ENCODE measurements at regions not wholly inside any gene's neighbourhood (a gene's known extent, or its start where the extent isn't known, plus 50 kb on each side); places are given as distances from the start of the nearest gene placed in this dataset.

DNA sequence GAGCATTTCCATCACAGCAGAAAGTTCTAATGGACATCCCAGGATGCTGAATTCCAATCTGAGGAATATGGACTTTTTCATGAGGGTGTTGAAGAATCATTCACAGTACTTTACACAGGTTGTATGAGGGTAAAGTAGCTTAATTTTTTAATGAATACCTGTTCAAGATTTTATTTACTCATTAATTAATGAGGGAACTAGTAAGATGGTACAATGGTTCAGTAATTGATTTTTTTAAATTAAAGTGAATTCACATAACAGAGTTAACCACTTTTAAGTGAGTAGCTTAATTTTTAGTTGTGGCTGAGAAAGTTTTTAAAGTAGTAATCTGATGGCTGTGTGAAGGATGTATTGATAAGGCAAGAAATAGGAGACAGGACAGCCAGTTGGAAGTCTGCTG is 266.5 kb downstream of the GFRA1 start:
- ChIA-PET POLR2A (no interaction called here), CTCF (no interaction called here)
- no peaks in the 10 kb centered on the region for H3K4me1 ChIP-seq (ENCODE audit: control extremely low read depth in 1 of 4, control insufficient read depth in 4 of 4, insufficient read depth in 4 of 4, low read length in 3 of 4)
- peaks cover 0 to 5% (median 0%) of the 10 kb centered on the region in 5 experiments for H3K27me3 ChIP-seq (replicated peaks in 2 of 5; ENCODE audit: control insufficient read depth in 4 of 5, insufficient read depth in 5 of 5, low read length in 4 of 5)
- H3K36me3 ChIP-seq (ENCODE audit: control insufficient read depth in 4 of 4, insufficient read depth in 4 of 4, low read length in 3 of 4): no peaks in the 10 kb centered on the region
- H3K4me3 ChIP-seq (ENCODE audit: control insufficient read depth in 1 of 7, extremely low read depth in 1 of 7, insufficient read depth in 4 of 7, low read depth in 2 of 7, low read length in 6 of 7): no peak overlapping the region
- H3K9me3 ChIP-seq (ENCODE audit: control extremely low read depth in 1 of 5, control insufficient read depth in 4 of 5, insufficient read depth in 2 of 5, low read depth in 1 of 5, low read length in 4 of 5): no peaks in the 10 kb centered on the region
- DNase-seq: no peak
- H3K27ac ChIP-seq (ENCODE audit: insufficient read depth in 1 of 2, low read depth in 1 of 2, low read length in 2 of 2, poor library complexity in 1 of 2, severe bottlenecking in 2 of 2): no peak overlapping the region

DNA sequence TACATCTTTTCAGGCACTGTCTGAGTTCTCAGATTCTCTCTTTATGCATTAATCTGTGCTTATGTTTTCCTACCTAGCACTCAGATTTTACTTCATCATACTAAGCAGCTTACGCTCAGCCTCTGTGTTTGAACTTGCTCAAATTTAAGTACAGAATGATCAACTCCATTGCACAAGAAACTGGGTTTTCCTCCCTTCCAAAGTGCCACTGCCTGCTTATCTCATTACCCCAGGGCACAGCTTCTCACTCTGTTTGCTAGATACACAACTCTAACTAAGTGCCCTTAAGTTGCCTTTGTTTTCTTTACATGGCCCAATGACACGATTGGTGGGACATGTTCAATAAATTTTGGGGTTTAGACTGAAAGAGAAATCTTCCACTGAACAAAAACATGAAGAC is 267.7 kb downstream of the GFRA1 start:
- Histone ChIP-seq H3K36me3 (ENCODE audit: control insufficient read depth in 4 of 4, insufficient read depth in 4 of 4, low read length in 3 of 4) (no peaks in the 10 kb centered on the region), H3K9me3 (ENCODE audit: control extremely low read depth in 1 of 5, control insufficient read depth in 4 of 5, insufficient read depth in 2 of 5, low read depth in 1 of 5, low read length in 4 of 5) (no peaks in the 10 kb centered on the region), H3K4me1 (ENCODE audit: control extremely low read depth in 1 of 4, control insufficient read depth in 4 of 4, insufficient read depth in 4 of 4, low read length in 3 of 4) (no peaks in the 10 kb centered on the region), H3K27ac (ENCODE audit: insufficient read depth in 1 of 2, low read depth in 1 of 2, low read length in 2 of 2, poor library complexity in 1 of 2, severe bottlenecking in 2 of 2) (no peak overlapping the region), H3K27me3 (replicated peaks in 2 of 5; ENCODE audit: control insufficient read depth in 4 of 5, insufficient read depth in 5 of 5, low read length in 4 of 5) (peaks cover 0 to 7% (median 0%) of the 10 kb centered on the region in 5 experiments), H3K4me3 (ENCODE audit: control insufficient read depth in 1 of 7, extremely low read depth in 1 of 7, insufficient read depth in 4 of 7, low read depth in 2 of 7, low read length in 6 of 7) (no peak overlapping the region)
- DNase-seq: no peak
- 100% methylated on average over 1 of the region's 2 CpGs for WGBS (ENCODE audit: insufficient coverage)
- POLR2A ChIA-PET: no interaction called here
- CTCF ChIA-PET: no interaction called here

GRCh38 chr10:116002735-116003134 is 270.3 kb downstream of the GFRA1 start:
- peaks cover 0 to 4% (median 0%) of the 10 kb centered on the region in 5 experiments for H3K9me3 ChIP-seq (ENCODE audit: control extremely low read depth in 1 of 5, control insufficient read depth in 4 of 5, insufficient read depth in 2 of 5, low read depth in 1 of 5, low read length in 4 of 5)
- POLR2A ChIA-PET: no interaction called here
- DNase-seq: no peak
- no peak overlapping the region for H3K4me3 ChIP-seq (ENCODE audit: control insufficient read depth in 1 of 7, extremely low read depth in 1 of 7, insufficient read depth in 4 of 7, low read depth in 2 of 7, low read length in 6 of 7)
- no peak overlapping the region for H3K27ac ChIP-seq (ENCODE audit: insufficient read depth in 1 of 2, low read depth in 1 of 2, low read length in 2 of 2, poor library complexity in 1 of 2, severe bottlenecking in 2 of 2)
- no peaks in the 10 kb centered on the region for H3K36me3 ChIP-seq (ENCODE audit: control insufficient read depth in 4 of 4, insufficient read depth in 4 of 4, low read length in 3 of 4)
- WGBS (ENCODE audit: insufficient coverage): no CpG with 5 or more reads among the region's 1 CpG
- CTCF ChIA-PET: no interaction called here
- no peaks in the 10 kb centered on the region for H3K4me1 ChIP-seq (ENCODE audit: control extremely low read depth in 1 of 4, control insufficient read depth in 4 of 4, insufficient read depth in 4 of 4, low read length in 3 of 4)
- H3K27me3 ChIP-seq (replicated peaks in 2 of 5; ENCODE audit: control insufficient read depth in 4 of 5, insufficient read depth in 5 of 5, low read length in 4 of 5): peaks cover 0 to 9% (median 0%) of the 10 kb centered on the region in 5 experiments

GRCh38 chr10:116001976-116002375 is 271.0 kb downstream of the GFRA1 start:
- ChIA-PET POLR2A (no interaction called here), CTCF (no interaction called here)
- Histone ChIP-seq H3K27ac (ENCODE audit: insufficient read depth in 1 of 2, low read depth in 1 of 2, low read length in 2 of 2, poor library complexity in 1 of 2, severe bottlenecking in 2 of 2) (no peak overlapping the region), H3K27me3 (replicated peaks in 2 of 5; ENCODE audit: control insufficient read depth in 4 of 5, insufficient read depth in 5 of 5, low read length in 4 of 5) (peaks cover 0 to 9% (median 0%) of the 10 kb centered on the region in 5 experiments), H3K4me3 (ENCODE audit: control insufficient read depth in 1 of 7, extremely low read depth in 1 of 7, insufficient read depth in 4 of 7, low read depth in 2 of 7, low read length in 6 of 7) (no peak overlapping the region), H3K9me3 (ENCODE audit: control extremely low read depth in 1 of 5, control insufficient read depth in 4 of 5, insufficient read depth in 2 of 5, low read depth in 1 of 5, low read length in 4 of 5) (peaks cover 0 to 7% (median 0%) of the 10 kb centered on the region in 5 experiments), H3K36me3 (ENCODE audit: control insufficient read depth in 4 of 4, insufficient read depth in 4 of 4, low read length in 3 of 4) (no peaks in the 10 kb centered on the region), H3K4me1 (ENCODE audit: control extremely low read depth in 1 of 4, control insufficient read depth in 4 of 4, insufficient read depth in 4 of 4, low read length in 3 of 4) (no peaks in the 10 kb centered on the region)
- DNase-seq: no peak
- WGBS (ENCODE audit: insufficient coverage): 100% methylated on average over 2 of the region's 4 CpGs

DNA sequence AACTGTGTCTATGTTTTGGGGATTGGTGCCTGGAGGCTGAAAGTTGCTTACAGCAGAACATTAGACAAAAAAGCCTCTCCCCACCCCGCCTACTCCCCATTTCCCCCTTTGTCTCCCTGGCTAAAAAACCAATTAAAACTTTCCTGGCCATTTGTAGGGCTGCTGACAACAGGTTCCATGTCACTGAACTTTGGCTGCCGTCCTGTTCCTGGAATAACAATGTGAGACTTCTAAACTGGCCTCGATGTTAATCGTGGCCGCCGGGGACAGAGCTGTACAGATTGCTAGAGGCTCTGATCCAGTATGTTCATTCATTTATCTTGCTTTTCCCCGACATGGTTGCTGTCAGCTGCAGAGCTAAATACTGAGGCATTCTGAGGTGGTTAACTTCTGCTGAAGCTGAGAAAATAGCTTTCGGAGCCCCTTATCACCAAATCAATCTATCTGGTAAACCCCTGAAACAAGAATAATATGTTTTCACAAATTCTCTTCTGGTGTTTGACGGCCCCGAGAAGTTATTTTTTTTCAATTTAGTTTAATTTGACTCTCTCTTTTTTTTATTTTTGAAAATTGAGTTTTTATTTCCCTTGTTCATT is 271.6 kb downstream of the GFRA1 start:
- Histone ChIP-seq H3K27ac (ENCODE audit: insufficient read depth in 1 of 2, low read depth in 1 of 2, low read length in 2 of 2, poor library complexity in 1 of 2, severe bottlenecking in 2 of 2) (no peak overlapping the region), H3K9me3 (ENCODE audit: control extremely low read depth in 1 of 5, control insufficient read depth in 4 of 5, insufficient read depth in 2 of 5, low read depth in 1 of 5, low read length in 4 of 5) (peaks cover 0 to 8% (median 0%) of the 10 kb centered on the region in 5 experiments), H3K4me1 (ENCODE audit: control extremely low read depth in 1 of 4, control insufficient read depth in 4 of 4, insufficient read depth in 4 of 4, low read length in 3 of 4) (no peaks in the 10 kb centered on the region), H3K27me3 (replicated peaks in 2 of 5; ENCODE audit: control insufficient read depth in 4 of 5, insufficient read depth in 5 of 5, low read length in 4 of 5) (peaks cover 0 to 9% (median 0%) of the 10 kb centered on the region in 5 experiments), H3K36me3 (ENCODE audit: control insufficient read depth in 4 of 4, insufficient read depth in 4 of 4, low read length in 3 of 4) (no peaks in the 10 kb centered on the region), H3K4me3 (ENCODE audit: control insufficient read depth in 1 of 7, extremely low read depth in 1 of 7, insufficient read depth in 4 of 7, low read depth in 2 of 7, low read length in 6 of 7) (no peak overlapping the region)
- POLR2A ChIA-PET: no interaction called here
- DNase-seq: no peak
- WGBS (ENCODE audit: insufficient coverage): 73% methylated on average over 7 of the region's 10 CpGs
- CTCF ChIA-PET: no interaction called here

DNA sequence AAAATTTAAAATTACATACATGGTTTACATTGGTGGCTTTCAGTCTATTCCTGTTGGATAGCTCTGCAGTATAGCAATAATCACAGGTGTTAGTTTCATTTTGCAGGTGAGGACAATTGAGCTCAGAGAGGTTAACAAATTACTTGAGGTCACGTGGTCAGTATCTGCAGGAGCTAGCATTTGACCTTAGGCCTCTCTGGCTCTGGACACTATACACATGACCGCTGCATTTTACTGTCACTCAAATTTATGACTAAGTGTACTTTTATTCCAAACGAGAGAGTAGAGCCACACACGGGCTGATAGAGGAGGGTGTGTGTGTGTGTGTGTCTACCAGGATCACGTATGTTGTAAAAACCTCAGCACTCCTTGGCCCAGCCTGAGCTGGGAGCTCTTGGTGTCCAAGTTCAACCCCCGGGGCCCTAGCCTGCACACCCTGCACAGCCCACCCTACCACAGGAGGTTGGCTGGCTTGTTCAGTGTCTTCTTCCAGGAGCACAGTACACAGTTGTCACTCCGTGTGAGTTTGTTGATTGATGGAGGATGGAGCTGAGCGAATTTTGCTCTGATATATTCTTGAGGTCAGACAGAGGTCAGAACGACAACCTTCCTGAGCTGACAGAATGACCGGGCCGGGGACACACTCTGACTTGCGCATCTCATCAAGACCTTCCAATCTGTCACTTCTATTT is 272.7 kb downstream of the GFRA1 start:
- CTCF ChIA-PET: interaction anchor here (0.9 kb wide), 1 partner anchor 25 kb away, joined by 5 read pairs; no protein-coding TSS in a partner anchor
- Histone ChIP-seq H3K36me3 (ENCODE audit: control insufficient read depth in 4 of 4, insufficient read depth in 4 of 4, low read length in 3 of 4) (no peaks in the 10 kb centered on the region), H3K27ac (ENCODE audit: insufficient read depth in 1 of 2, low read depth in 1 of 2, low read length in 2 of 2, poor library complexity in 1 of 2, severe bottlenecking in 2 of 2) (no peak overlapping the region), H3K4me3 (ENCODE audit: control insufficient read depth in 1 of 7, extremely low read depth in 1 of 7, insufficient read depth in 4 of 7, low read depth in 2 of 7, low read length in 6 of 7) (no peak overlapping the region), H3K9me3 (ENCODE audit: control extremely low read depth in 1 of 5, control insufficient read depth in 4 of 5, insufficient read depth in 2 of 5, low read depth in 1 of 5, low read length in 4 of 5) (peaks cover 0 to 8% (median 0%) of the 10 kb centered on the region in 5 experiments), H3K27me3 (replicated peaks in 2 of 5; ENCODE audit: control insufficient read depth in 4 of 5, insufficient read depth in 5 of 5, low read length in 4 of 5) (peaks cover 0 to 9% (median 0%) of the 10 kb centered on the region in 5 experiments), H3K4me1 (ENCODE audit: control extremely low read depth in 1 of 4, control insufficient read depth in 4 of 4, insufficient read depth in 4 of 4, low read length in 3 of 4) (no peaks in the 10 kb centered on the region)
- DNase-seq: no peak
- 100% methylated on average over 4 of the region's 12 CpGs for WGBS (ENCODE audit: insufficient coverage)
- POLR2A ChIA-PET: no interaction called here

All from common myeloid progenitor, CD34-positive (primary cell).